Activated CD8-positive, alpha-beta memory T cell treated with anti-CD3 and anti-CD28 coated beads for 36 hours (primary cell): ENCODE measurements at regions not wholly inside any gene's neighbourhood (a gene's known extent, or its start where the extent isn't known, plus 50 kb on each side); places are given as distances from the start of the nearest gene placed in this dataset.

Experiments
- CTCF ChIA-PET: fragments of 350-600 bp; sonication (Branson Sonifier 250); formaldehyde crosslinking; loops from one replicate; lab custom pipeline; 2021; ENCODE audit warnings: antibody characterized with exemption; lab: Charles Lee
- POLR2A ChIA-PET: fragments of 350-600 bp; sonication (Branson Sonifier 250); formaldehyde crosslinking; loops from one replicate; lab custom pipeline; 2021; ENCODE audit warnings: antibody characterized with exemption; lab: Charles Lee

GRCh38 chr6:148649454-148649963 is 97.3 kb upstream of the UST start:
- POLR2A ChIA-PET, result no interaction called here
- CTCF ChIA-PET, result interaction anchor here (0.5 kb wide), 2 partner anchors 22 to 112 kb away, joined by 3 read pairs; no protein-coding TSS in a partner anchor

DNA sequence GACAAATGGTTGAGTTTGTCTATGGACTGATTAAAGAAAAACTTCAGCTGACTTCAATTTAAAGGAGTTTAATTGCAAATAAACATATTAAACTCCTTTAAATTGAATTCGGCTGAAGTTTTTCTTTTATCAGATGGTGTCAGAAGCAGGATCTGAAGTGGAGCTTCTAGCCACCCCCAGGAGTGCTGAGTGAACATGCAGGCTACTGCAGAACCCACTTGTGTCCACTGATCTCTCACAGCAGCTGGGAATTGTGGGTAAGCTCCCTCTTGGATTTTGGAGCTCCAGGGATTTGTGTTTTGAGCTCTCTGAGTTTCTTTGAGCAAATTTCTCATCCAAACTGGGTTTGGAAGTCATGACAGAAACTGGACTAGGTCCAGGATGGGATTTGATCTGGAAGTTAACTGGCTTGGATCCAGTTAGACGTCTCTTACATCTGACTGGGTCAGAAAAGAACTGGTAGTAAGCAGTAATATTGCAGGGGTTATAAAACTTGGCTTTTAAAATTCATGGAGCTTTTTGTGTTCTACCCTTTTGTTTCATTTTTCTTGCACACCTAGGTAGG is 95.8 kb upstream of the UST start:
- POLR2A ChIA-PET, result no interaction called here
- CTCF ChIA-PET, result no interaction called here

GRCh38 chr6:148652205-148652604 is 94.6 kb upstream of the UST start:
- POLR2A ChIA-PET, result no interaction called here
- CTCF ChIA-PET, result no interaction called here

GRCh38 chr6:148653138-148653776 is 93.6 kb upstream of the UST start:
- ChIA-PET POLR2A (no interaction called here), CTCF (no interaction called here)

- CTCF ChIA-PET, result no interaction called here
- POLR2A ChIA-PET, result no interaction called here
Observed at GRCh38 chr6:148657048-148657447, 89.8 kb upstream of the UST start.

GRCh38 chr6:148658681-148659430 is 88.0 kb upstream of the UST start:
- ChIA-PET CTCF (no interaction called here), POLR2A (no interaction called here)

- CTCF ChIA-PET, result no interaction called here
Observed at GRCh38 chr6:148667395-148667794, 79.4 kb upstream of the UST start.

GRCh38 chr6:148671085-148671484 is 75.7 kb upstream of the UST start:
- ChIA-PET POLR2A (no interaction called here), CTCF (no interaction called here)

More at GRCh38 chr6:148667395-148667794, 79.4 kb upstream of the UST start:
- POLR2A ChIA-PET, result no interaction called here

DNA sequence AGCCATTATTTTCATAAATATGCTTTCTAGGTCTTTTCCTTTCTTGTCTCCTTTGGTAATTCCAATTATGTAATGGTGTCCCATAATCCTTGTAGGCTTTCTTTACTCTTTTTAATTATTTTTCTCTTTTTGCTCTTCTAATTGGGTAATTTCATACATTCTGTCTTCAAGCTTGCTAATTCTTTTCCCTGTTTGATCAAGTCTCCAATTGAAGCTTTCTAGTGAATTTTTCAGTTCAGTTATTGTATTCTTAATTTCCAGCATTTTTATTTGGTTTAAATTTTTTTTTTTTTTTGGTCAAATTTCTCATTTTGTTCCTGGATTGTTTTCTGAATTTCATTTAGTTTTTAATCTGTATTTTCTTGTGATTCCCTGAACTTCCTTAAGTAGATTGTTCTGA is 74.9 kb upstream of the UST start:
- ChIA-PET CTCF (interaction anchor here (0.7 kb wide), 1 partner anchor 23 kb away, joined by 3 read pairs; no protein-coding TSS in a partner anchor), POLR2A (no interaction called here)

- POLR2A ChIA-PET, result no interaction called here
- CTCF ChIA-PET, result no interaction called here
Observed at GRCh38 chr6:148674306-148674705, 72.5 kb upstream of the UST start.

DNA sequence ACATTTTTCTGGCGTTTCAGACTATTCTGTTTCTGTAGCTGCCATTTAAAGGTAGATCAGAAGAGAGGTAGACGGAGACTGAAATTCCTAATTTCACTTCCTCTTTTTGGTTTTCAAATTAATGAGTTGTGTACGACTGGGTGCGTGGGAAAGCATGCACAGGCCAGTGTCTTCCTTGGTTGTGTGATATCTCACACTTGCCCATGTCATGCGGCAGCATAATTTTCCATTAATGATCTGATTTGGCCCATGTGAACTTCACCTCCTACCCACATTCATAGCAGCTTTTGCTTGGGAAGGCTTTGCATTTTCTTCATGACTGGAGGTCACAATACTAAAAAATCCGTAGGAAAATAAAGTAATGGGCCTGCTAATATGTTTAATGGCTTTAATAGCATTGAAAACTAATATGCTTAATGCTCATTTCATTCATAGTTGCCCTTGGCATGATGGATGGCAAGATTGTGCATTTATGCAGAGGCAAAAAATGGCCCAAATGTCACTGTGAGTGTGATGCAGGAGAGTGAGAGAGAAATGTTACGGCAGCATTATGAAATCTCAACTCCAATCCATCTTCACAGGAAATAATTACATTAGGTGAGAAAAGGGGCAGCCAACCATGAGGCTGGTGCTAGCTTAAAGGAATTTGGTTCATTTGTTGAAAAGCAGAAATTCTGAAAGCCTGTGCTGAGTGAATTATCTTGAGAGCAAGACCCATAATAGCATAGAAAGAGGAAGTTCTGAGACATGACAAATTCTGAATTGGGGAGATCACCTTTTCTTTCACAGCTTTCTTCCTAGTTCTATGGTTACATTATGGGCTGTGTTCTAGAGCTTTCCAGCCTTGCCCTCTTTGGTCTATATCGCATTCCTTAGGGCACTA is 69.0 kb upstream of the UST start:
- POLR2A ChIA-PET, result no interaction called here
- CTCF ChIA-PET, result no interaction called here

GRCh38 chr6:148678682-148679081 is 68.1 kb upstream of the UST start:
- ChIA-PET CTCF (no interaction called here), POLR2A (no interaction called here)

DNA sequence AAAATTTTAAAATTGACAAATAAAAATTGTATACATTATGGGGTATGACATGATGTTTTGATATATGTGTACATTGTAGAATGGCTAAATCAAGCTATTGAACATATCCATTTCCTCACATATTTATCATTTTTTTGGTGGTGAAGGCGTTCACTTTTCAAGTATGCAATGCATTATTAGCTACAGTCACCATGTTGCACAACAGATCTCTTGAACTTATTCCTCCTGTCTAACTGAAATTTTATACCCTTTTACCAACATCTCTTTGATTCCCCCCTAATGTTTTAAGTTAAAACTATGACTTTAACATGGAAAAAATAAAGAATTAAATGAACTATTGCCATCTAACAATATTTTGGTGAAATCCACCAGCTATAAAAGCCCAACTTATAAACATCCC is 65.2 kb upstream of the UST start:
- CTCF ChIA-PET, result no interaction called here
- POLR2A ChIA-PET, result no interaction called here

GRCh38 chr6:148682252-148682651 is 64.6 kb upstream of the UST start:
- ChIA-PET POLR2A (no interaction called here), CTCF (no interaction called here)

DNA sequence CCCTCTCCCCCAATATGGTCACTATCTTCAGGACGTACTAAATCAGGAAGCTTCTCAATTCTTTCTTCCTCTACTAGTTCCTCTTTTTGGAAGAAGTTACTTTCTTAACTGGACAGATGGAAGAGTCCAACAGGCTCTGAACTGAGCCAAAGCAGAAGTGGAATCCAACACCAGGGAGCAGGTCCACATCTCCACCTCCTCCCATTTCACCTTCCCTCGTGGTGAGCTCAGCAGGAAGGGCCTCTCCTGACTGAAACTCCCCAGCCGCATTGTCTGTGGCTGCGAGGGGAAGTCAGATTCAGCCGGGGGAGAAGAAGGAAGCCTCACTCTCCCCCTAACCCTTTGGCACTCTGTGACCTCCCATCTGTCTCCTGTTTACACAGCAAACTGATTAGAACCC is 63.8 kb upstream of the UST start:
- ChIA-PET POLR2A (no interaction called here), CTCF (no interaction called here)

GRCh38 chr6:148689168-148689567 is 57.7 kb upstream of the UST start:
- CTCF ChIA-PET, result no interaction called here
- POLR2A ChIA-PET, result no interaction called here

- POLR2A ChIA-PET, result no interaction called here
- CTCF ChIA-PET, result no interaction called here
Observed at GRCh38 chr6:148693882-148694484, 52.8 kb upstream of the UST start.
